Hepatocyte (in vitro differentiated cells): ENCODE measurements at regions not wholly inside any gene's neighbourhood (a gene's known extent, or its start where the extent isn't known, plus 50 kb on each side); places are given as distances from the start of the nearest gene placed in this dataset.

ENCODE experiments used
- EZH2 ChIP-seq: fragments of 200-600 bp; sonication (generic); IDR thresholded peaks from 2 replicates; pipeline ENCODE4 v1.6.1; 2016; ENCODE audit warnings: antibody characterized with exemption, mild to moderate bottlenecking, borderline replicate concordance
- EZH2phosphoT487 ChIP-seq: fragments of 200-600 bp; sonication (generic); IDR thresholded peaks from one replicate; pipeline ENCODE4 v1.6.1; 2018; ENCODE audit warnings: antibody characterized with exemption, mild to moderate bottlenecking, low read depth, moderate library complexity; ENCODE audit not compliant: unreplicated experiment, severe bottlenecking
- TF ChIP-seq, protein P1 (sequence below): fragments of 200-600 bp; sonication (generic); IDR thresholded peaks from 2 replicates; pipeline ENCODE4 v1.5.1; 2016; ENCODE audit warnings: antibody characterized with exemption, mild to moderate bottlenecking; ENCODE audit not compliant: poor library complexity

GRCh38 chr13:79735228-79735627, 254.3 kb downstream of the NDFIP2 start:
- TF ChIP-seq, protein P1, sequence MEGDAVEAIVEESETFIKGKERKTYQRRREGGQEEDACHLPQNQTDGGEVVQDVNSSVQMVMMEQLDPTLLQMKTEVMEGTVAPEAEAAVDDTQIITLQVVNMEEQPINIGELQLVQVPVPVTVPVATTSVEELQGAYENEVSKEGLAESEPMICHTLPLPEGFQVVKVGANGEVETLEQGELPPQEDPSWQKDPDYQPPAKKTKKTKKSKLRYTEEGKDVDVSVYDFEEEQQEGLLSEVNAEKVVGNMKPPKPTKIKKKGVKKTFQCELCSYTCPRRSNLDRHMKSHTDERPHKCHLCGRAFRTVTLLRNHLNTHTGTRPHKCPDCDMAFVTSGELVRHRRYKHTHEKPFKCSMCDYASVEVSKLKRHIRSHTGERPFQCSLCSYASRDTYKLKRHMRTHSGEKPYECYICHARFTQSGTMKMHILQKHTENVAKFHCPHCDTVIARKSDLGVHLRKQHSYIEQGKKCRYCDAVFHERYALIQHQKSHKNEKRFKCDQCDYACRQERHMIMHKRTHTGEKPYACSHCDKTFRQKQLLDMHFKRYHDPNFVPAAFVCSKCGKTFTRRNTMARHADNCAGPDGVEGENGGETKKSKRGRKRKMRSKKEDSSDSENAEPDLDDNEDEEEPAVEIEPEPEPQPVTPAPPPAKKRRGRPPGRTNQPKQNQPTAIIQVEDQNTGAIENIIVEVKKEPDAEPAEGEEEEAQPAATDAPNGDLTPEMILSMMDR = no peak
- TF ChIP-seq EZH2phosphoT487 (no peak), EZH2 (no peak)
